SU-DHL-6 (cell line): ENCODE measurements at regions not wholly inside any gene's neighbourhood (a gene's known extent, or its start where the extent isn't known, plus 50 kb on each side); places are given as distances from the start of the nearest gene placed in this dataset.

ENCODE experiments used
- H2AFZ ChIP-seq: fragments of 200-600 bp; sonication (generic); 2 replicates; pipeline ENCODE4 v1.6.1; 2014; ENCODE audit warnings: low read depth, mild to moderate bottlenecking, moderate library complexity, mixed read lengths, antibody characterized with exemption, low read length; ENCODE audit not compliant: severe bottlenecking
- H3F3A ChIP-seq: fragments of 200-600 bp; shearing (Covaris generic); 2 replicates; pipeline ENCODE4 v1.6.0; 2016; ENCODE audit warnings: antibody characterized with exemption, mild to moderate bottlenecking; ENCODE audit not compliant: insufficient read depth
- H3K27ac ChIP-seq: fragments of 200-600 bp; sonication (generic); 2 replicates; pipeline ENCODE4 v1.5.1; 2016; ENCODE audit warnings: low read depth, mild to moderate bottlenecking, low read length, moderate library complexity, mixed read lengths
- H3K27me3 ChIP-seq: fragments of 200-600 bp; sonication (generic), shearing (Covaris generic); 2 replicates; pipeline ENCODE4 v1.6.0; 2014; ENCODE audit warnings: mild to moderate bottlenecking, low read length
- H3K36me3 ChIP-seq: fragments of 200-600 bp; sonication (generic); 2 replicates; pipeline ENCODE4 v1.6.1; 2014; ENCODE audit warnings: mild to moderate bottlenecking, low read length, mixed read lengths
- H3K4me2 ChIP-seq: fragments of 300-600, 200-600 bp; shearing (Covaris generic), sonication (generic); 2 replicates; pipeline ENCODE4 v1.6.0; 2014; ENCODE audit warnings: low read length, low read depth, mild to moderate bottlenecking; ENCODE audit not compliant: poor library complexity, severe bottlenecking
- H3K4me3 ChIP-seq: fragments of 200-600 bp; sonication (generic); 2 replicates; pipeline ENCODE4 v1.5.1; 2014; ENCODE audit warnings: antibody characterized with exemption, low read length, mild to moderate bottlenecking, mixed read lengths; ENCODE audit not compliant: insufficient read depth, poor library complexity, severe bottlenecking
- H3K79me2 ChIP-seq: fragments of 200-600 bp; sonication (generic); 2 replicates; pipeline ENCODE4 v1.6.1; 2014; ENCODE audit warnings: mild to moderate bottlenecking, low read length, moderate library complexity; ENCODE audit not compliant: insufficient read depth
- H3K9ac ChIP-seq: fragments of 200-600 bp; sonication (generic); 2 replicates; pipeline ENCODE4 v1.7.0; 2014; ENCODE audit warnings: mild to moderate bottlenecking, low read length
- H3K9me2 ChIP-seq: fragments of 200-600 bp; sonication (generic); replicated peaks from 2 replicates; pipeline ENCODE4 v1.6.1; 2014; ENCODE audit warnings: low read length; ENCODE audit not compliant: insufficient read depth
- H3K9me3 ChIP-seq: fragments of 200-600 bp; sonication (generic); 2 replicates; pipeline ENCODE4 v1.6.1; 2014; ENCODE audit warnings: low read length, mixed read lengths; ENCODE audit not compliant: insufficient read depth
- H4K20me1 ChIP-seq: fragments of 200-600 bp; sonication (generic); 2 replicates; pipeline ENCODE4 v1.6.1; 2014; ENCODE audit warnings: low read depth, mild to moderate bottlenecking, antibody characterized with exemption, low read length, moderate library complexity, mixed read lengths
- EZH2phosphoT487 ChIP-seq: fragments of 200-600 bp; sonication (generic), shearing (Covaris generic); conservative IDR thresholded peaks from 2 replicates; pipeline ENCODE4 v1.6.1; 2018; ENCODE audit warnings: mild to moderate bottlenecking, antibody characterized with exemption, low read length, moderate library complexity, mixed read lengths
- TF ChIP-seq, protein P1 (sequence below): fragments of 200-600 bp; sonication (generic); IDR thresholded peaks from one replicate; pipeline ENCODE4 v1.5.1; 2017; ENCODE audit warnings: antibody characterized with exemption, mild to moderate bottlenecking, low read length, moderate library complexity; ENCODE audit not compliant: insufficient read depth, poor library complexity, severe bottlenecking

GRCh38 chr7:88386665-88387156, 80.0 kb upstream of the STEAP4 start:
- H3K36me3 ChIP-seq = no peaks in the 10 kb centered on the region
- no peaks in the 10 kb centered on the region for H3K9me2 ChIP-seq
- no peaks in the 10 kb centered on the region for H3F3A ChIP-seq
- H4K20me1 ChIP-seq = no peaks in the 10 kb centered on the region
- H3K27me3 ChIP-seq = no peaks in the 10 kb centered on the region
- no peak overlapping the region for H3K4me3 ChIP-seq
- H2AFZ ChIP-seq = no peak overlapping the region
- TF ChIP-seq, protein P1, sequence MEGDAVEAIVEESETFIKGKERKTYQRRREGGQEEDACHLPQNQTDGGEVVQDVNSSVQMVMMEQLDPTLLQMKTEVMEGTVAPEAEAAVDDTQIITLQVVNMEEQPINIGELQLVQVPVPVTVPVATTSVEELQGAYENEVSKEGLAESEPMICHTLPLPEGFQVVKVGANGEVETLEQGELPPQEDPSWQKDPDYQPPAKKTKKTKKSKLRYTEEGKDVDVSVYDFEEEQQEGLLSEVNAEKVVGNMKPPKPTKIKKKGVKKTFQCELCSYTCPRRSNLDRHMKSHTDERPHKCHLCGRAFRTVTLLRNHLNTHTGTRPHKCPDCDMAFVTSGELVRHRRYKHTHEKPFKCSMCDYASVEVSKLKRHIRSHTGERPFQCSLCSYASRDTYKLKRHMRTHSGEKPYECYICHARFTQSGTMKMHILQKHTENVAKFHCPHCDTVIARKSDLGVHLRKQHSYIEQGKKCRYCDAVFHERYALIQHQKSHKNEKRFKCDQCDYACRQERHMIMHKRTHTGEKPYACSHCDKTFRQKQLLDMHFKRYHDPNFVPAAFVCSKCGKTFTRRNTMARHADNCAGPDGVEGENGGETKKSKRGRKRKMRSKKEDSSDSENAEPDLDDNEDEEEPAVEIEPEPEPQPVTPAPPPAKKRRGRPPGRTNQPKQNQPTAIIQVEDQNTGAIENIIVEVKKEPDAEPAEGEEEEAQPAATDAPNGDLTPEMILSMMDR = no peak
- no peak for TF ChIP-seq EZH2phosphoT487
- no peak overlapping the region for H3K27ac ChIP-seq
- no peak overlapping the region for H3K9ac ChIP-seq
- H3K9me3 ChIP-seq = no peaks in the 10 kb centered on the region
- no peak overlapping the region for H3K4me2 ChIP-seq
- H3K79me2 ChIP-seq = no peaks in the 10 kb centered on the region

DNA sequence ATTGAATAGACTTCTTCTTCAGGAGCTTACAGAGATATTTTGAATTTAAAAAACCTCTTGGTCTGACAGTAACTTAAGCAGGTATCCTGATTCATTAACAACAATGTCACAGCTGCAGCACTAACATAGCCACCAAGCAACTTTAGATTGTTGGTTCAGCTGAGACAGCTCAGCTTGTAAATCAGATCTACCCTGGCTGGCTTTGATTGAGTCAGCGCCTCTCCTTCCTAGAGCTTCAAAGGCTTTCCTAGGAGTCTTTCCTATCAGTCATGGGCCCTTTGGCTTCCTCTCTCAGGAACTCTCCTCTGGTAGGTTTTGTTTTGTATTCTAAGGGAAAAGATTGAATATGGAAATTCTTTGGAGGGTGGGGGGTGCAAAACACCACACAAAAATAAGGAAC, 70.7 kb upstream of the STEAP4 start:
- Histone ChIP-seq H3F3A (no peaks in the 10 kb centered on the region), H3K9me3 (no peaks in the 10 kb centered on the region), H2AFZ (no peak overlapping the region), H3K79me2 (no peaks in the 10 kb centered on the region), H3K27ac (no peak overlapping the region), H3K36me3 (no peaks in the 10 kb centered on the region), H3K9me2 (no peaks in the 10 kb centered on the region), H3K27me3 (no peaks in the 10 kb centered on the region), H3K4me2 (no peak overlapping the region), H3K9ac (no peak overlapping the region), H3K4me3 (no peak overlapping the region), H4K20me1 (no peaks in the 10 kb centered on the region)
- TF ChIP-seq, protein P1 = no peak
- TF ChIP-seq EZH2phosphoT487 = no peak

- no peak overlapping the region for H3K27ac ChIP-seq
- H3K4me3 ChIP-seq = no peak overlapping the region
- no peak overlapping the region for H2AFZ ChIP-seq
- no peaks in the 10 kb centered on the region for H3K27me3 ChIP-seq
- H3F3A ChIP-seq = no peaks in the 10 kb centered on the region
- H3K79me2 ChIP-seq = no peaks in the 10 kb centered on the region
- H4K20me1 ChIP-seq = no peaks in the 10 kb centered on the region
- no peaks in the 10 kb centered on the region for H3K9me2 ChIP-seq
- H3K4me2 ChIP-seq = no peak overlapping the region
- H3K36me3 ChIP-seq = no peaks in the 10 kb centered on the region
- H3K9ac ChIP-seq = no peak overlapping the region
- TF ChIP-seq EZH2phosphoT487 = no peak
- TF ChIP-seq, protein P1 = no peak
- H3K9me3 ChIP-seq = no peaks in the 10 kb centered on the region
Observed at GRCh38 chr7:88368686-88369085, 62.0 kb upstream of the STEAP4 start.
